Fibroblast of pulmonary artery (primary cell): ENCODE measurements at regions not wholly inside any gene's neighbourhood (a gene's known extent, or its start where the extent isn't known, plus 50 kb on each side); places are given as distances from the start of the nearest gene placed in this dataset.

Source experiments
- DNase-seq: peaks from one replicate; pipeline ENCODE4 v3.0.0-alpha.2; 2010; ENCODE audit warnings: low read depth
- H3K4me3 ChIP-seq: replicated peaks from 2 replicates; pipeline ENCODE4 v1.5.1; 2011; ENCODE audit warnings: low read depth, mild to moderate bottlenecking, control low read depth, low read length, moderate library complexity
- TF ChIP-seq, protein P1 (sequence below): IDR thresholded peaks from 2 replicates; pipeline ENCODE4 v1.5.1; 2011; ENCODE audit warnings: mild to moderate bottlenecking, control low read depth, low read length, inconsistent platforms; ENCODE audit errors: missing control alignments

DNA sequence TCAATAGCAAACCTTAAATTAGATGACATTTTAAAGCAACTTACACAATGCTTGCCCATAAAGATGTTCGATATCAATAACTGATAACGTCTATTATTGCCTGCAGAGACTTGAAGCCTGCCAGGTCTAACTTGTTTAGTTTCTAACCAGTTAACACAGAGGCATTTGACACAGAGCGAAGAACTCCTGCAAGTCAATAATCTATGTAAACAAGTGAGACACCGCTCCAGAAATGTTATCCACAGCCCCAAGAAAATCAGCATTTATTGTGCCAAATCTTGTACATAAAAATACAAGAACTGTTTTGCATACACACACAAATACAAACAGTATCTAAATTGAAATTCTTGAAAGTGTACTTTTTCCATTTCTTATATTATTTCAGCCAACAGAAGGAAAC is 236.0 kb upstream of the DIO3 start:
- TF ChIP-seq, protein P1, sequence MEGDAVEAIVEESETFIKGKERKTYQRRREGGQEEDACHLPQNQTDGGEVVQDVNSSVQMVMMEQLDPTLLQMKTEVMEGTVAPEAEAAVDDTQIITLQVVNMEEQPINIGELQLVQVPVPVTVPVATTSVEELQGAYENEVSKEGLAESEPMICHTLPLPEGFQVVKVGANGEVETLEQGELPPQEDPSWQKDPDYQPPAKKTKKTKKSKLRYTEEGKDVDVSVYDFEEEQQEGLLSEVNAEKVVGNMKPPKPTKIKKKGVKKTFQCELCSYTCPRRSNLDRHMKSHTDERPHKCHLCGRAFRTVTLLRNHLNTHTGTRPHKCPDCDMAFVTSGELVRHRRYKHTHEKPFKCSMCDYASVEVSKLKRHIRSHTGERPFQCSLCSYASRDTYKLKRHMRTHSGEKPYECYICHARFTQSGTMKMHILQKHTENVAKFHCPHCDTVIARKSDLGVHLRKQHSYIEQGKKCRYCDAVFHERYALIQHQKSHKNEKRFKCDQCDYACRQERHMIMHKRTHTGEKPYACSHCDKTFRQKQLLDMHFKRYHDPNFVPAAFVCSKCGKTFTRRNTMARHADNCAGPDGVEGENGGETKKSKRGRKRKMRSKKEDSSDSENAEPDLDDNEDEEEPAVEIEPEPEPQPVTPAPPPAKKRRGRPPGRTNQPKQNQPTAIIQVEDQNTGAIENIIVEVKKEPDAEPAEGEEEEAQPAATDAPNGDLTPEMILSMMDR, result no peak
- DNase-seq, result no peak
- no peak overlapping the region for H3K4me3 ChIP-seq

DNA sequence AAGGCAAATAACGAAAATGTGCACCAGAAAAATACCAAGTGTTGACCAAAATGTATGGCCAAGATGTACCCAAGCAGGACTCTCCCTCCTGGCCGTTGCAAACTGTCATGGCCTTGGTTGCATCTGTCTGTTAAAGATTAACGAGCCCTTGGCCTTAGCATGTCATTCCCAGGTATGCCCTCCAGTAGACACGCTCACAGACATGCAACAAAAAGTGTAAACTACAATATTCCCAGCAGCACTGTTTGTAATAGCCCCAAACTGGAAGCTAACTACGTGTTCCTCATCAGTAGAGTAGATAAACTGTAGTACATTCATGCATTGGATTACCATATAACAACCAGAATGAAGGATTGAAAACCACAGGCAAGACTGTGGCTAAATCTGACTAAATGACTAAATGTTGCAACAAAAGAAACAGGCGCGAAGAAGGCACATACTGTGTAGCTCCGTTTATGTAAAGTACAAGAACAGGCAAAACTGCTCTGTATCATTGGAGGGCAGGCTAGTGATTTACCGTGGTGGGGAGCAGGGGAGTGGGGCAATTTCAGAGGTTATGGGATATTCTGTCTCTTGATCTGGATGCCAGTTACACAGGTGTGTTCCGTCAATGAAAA is 232.8 kb upstream of the DIO3 start:
- TF ChIP-seq, protein P1, result no peak

DNA sequence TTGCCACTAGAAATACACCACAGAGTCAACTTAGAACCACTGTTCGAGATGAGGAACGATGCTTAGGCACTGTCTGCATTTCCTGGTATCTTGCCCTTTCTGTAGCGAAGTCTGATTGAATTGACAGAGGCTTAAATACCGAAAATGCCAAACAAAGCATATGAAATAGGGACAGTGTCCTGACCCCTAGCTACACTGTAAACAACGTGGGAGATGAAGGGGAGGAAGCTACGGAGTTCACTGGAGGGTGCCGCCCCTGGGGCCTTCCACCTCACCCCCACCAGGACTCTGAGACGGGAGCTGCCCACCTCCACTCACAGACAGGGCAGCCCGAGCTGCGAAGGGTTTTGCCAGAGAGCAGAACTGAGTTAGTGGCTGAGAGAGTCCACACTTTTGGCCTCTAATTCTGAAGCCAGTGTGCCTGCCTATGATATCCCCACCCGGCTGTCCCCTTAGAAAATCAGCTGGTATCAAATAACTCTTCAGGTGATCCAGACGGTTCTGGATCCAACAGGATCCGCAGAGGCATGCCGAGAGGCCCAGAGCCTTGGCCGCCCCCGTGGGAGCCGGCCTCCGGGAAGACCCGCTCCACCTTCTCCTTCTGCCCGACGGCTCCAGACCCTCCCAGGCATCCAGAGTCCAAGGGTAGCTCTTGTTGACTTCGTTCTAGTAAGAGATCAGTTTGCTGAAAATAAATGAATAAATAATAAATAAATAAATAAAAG is 230.7 kb upstream of the DIO3 start:
- no peak overlapping the region for H3K4me3 ChIP-seq
- TF ChIP-seq, protein P1, result no peak
- no peak for DNase-seq

More for the DNA sequence above, 232.8 kb upstream of the DIO3 start:
- H3K4me3 ChIP-seq, result no peak overlapping the region
- DNase-seq, result no peak

DNA sequence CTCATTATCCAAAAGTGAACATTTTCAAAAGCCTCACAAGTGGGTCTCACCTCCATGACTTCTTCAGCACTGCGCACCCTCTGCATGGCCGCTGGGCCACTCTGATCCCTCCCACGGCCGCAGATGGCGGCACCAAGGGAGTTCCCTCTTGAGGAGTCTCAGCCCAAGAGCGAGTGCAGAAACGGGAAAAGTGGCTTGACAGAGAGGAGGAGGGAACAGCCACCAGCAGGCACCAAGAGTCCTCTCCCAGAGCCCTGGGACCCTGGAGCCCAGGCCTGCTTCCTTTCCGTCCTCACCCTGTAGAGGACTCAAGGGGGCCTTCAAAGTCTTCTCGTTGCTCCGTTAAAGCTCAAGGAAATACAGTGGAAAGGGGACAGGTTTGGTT is 230.2 kb upstream of the DIO3 start:
- TF ChIP-seq, protein P1, result no peak
- DNase-seq, result no peak

DNA sequence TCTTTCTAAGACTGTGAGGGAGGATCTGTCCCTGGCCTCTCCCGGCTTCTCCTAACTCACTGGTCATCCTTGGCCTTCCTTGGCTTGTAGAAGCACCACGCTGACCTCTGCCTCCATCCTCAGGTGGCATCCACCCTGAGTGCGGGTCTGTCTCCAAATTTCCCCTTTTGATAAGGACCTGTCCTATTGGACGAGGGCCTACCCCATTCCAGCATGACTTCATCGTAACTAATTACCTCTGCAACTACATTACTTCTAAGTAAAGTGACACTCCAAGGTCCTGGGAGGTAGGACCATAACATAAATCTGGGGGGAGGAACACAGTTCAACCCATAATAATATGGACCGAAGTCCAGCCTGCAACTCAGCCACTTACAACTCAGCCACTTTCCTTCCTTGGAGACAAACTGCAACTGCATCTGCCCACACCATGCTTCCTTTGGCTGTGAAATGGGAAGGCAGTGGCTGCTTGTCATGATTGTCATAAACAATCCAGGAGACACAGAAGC is 229.6 kb upstream of the DIO3 start:
- H3K4me3 ChIP-seq, result no peak overlapping the region
- DNase-seq, result no peak
- TF ChIP-seq, protein P1, result no peak

More for the DNA sequence above, 230.2 kb upstream of the DIO3 start:
- H3K4me3 ChIP-seq, result no peak overlapping the region

DNA sequence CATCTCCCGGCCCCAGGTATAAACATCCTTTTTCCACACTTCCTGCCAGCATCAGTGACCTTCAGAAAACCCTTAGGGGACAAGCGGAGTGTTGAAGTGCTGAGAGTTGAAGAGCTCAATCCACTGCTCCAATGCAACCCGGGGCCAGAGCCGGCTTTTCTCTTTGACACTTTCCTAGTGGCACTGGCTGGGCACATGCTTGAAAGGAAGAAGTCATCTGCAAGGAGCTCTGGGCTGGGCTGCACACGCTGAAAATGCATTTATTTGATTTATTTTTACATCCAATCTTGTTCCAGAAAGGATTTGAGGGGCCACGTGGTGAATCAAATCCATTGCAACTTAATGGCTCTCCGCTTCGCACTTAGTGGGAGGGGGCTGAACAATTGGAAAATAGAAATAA is 229.0 kb upstream of the DIO3 start:
- no peak overlapping the region for H3K4me3 ChIP-seq
- TF ChIP-seq, protein P1, result no peak
- DNase-seq, result no peak
